ENCODE measurements at regions not wholly inside any gene's neighbourhood (a gene's known extent, or its start where the extent isn't known, plus 50 kb on each side); places are given as distances from the start of the nearest gene placed in this dataset.
"Not testable (repeated sequence)": the region's sequence is repeated elsewhere in the genome, so short reads cannot be mapped to it uniquely, and the experiment has no call there.

DNA sequence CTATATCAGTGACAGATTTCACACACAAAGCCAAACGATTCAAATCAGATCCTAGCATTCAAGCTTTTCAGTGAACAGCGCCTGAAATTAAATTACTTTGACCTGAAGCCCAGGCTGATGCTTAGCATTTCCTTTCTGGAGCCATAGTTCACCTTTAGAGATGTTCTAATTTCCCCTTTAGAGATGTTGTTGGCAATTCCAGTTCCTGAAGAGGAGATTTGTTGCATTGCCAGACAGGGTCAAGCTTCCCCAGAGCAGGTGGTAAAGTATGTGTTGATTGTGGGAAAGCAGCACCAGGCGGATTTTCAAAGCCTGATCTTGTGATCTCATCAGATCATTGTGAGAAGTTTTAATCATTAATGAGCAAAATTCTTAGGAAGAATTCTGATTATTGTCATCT lies 609.8 kb upstream of the KLF12 start:
- DNase-seq (ENCODE audit: extremely low spot score): no peak
- ChIA-PET POLR2A (no interaction called here), CTCF (no interaction called here)
- TF ChIP-seq, protein P1, sequence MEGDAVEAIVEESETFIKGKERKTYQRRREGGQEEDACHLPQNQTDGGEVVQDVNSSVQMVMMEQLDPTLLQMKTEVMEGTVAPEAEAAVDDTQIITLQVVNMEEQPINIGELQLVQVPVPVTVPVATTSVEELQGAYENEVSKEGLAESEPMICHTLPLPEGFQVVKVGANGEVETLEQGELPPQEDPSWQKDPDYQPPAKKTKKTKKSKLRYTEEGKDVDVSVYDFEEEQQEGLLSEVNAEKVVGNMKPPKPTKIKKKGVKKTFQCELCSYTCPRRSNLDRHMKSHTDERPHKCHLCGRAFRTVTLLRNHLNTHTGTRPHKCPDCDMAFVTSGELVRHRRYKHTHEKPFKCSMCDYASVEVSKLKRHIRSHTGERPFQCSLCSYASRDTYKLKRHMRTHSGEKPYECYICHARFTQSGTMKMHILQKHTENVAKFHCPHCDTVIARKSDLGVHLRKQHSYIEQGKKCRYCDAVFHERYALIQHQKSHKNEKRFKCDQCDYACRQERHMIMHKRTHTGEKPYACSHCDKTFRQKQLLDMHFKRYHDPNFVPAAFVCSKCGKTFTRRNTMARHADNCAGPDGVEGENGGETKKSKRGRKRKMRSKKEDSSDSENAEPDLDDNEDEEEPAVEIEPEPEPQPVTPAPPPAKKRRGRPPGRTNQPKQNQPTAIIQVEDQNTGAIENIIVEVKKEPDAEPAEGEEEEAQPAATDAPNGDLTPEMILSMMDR (IDR thresholded peaks at IDR 0.05; ENCODE audit: control extremely low read depth, extremely low read depth, low read depth, missing control alignments): no peak

DNA sequence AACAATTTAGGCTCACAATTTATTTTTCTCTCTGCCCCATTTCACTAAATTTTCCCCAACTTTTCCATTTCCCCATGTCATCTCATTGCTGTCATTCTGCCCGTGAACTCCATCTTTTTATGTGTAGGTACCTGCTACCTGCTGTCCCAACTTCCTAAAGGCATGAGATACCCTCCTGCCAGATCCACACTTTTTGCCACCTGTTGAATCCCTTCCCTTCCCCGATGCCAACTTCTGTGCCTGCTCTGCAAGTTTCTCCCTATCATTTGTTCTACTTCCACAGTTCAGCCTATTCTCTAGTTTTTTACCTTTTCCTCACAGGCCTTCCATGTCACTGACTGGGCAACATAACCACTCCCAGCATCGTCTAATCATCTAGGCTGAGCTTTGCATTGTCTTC lies 607.5 kb upstream of the KLF12 start:
- TF ChIP-seq, protein P1 (IDR thresholded peaks at IDR 0.05; ENCODE audit: control extremely low read depth, extremely low read depth, low read depth, missing control alignments): no peak
- ChIA-PET POLR2A (no interaction called here), CTCF (no interaction called here)
- DNase-seq (ENCODE audit: extremely low spot score): no peak

DNA sequence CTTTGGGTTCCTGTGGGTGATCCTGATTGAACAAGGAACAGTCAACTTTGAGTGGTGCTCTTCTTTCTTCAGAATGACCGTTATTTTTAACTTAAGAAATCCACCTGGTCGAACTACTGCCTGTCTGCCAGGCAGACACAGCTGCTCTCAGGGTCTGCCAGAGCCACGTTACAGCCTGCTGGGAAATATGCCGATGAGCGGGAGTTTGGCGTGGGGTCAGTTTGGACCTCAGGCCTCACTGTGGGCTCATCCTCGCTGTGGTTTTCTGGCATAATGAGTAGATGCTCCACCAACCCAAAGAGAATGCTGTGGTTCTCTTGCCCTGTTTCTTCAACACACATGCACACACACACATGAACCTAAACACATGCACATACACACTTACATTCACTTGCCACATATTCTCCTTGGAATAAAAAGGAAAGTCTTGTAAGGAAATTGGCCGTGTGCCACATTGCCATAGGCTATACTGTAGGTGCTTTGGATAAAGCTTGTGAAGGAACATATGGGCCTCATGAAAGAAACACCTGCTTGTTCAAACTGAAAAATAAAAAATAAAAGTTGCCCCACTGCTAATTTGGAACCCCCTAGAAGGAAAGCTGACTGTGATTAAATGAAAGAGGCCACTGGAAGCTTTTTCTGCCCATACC lies 598.7 kb upstream of the KLF12 start:
- ChIA-PET CTCF (interaction anchor here (2.1 kb wide), 1 partner anchor 14 kb away, joined by 6 read pairs; no protein-coding TSS in a partner anchor), POLR2A (no interaction called here)
- no peak for DNase-seq (ENCODE audit: extremely low spot score)
- TF ChIP-seq, protein P1 (IDR thresholded peaks at IDR 0.05; ENCODE audit: control extremely low read depth, extremely low read depth, low read depth, missing control alignments): no peak

DNA sequence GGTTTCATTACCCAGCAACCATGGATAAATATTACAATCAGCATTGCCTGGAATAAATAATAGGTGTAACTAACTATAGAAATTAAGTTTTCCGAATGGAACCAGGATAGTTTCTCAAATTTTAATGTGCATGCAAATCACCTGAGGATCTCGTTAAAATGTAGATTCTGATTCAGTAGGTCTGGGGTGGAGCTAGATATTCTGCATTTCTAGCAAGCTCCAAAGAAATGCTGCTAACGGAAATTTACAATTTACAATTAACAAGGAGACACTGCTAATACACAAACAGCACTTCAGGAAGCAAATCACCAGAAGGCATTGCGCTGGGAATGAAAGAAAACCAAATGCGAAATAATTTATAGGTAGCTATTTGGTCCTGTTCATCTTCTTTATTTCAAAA lies 597.5 kb upstream of the KLF12 start:
- ChIA-PET CTCF (interaction anchor here (2.1 kb wide), 1 partner anchor 13 kb away, joined by 6 read pairs; no protein-coding TSS in a partner anchor), POLR2A (no interaction called here)
- DNase-seq (ENCODE audit: extremely low spot score): no peak
- TF ChIP-seq, protein P1 (IDR thresholded peaks at IDR 0.05; ENCODE audit: control extremely low read depth, extremely low read depth, low read depth, missing control alignments): no peak

DNA sequence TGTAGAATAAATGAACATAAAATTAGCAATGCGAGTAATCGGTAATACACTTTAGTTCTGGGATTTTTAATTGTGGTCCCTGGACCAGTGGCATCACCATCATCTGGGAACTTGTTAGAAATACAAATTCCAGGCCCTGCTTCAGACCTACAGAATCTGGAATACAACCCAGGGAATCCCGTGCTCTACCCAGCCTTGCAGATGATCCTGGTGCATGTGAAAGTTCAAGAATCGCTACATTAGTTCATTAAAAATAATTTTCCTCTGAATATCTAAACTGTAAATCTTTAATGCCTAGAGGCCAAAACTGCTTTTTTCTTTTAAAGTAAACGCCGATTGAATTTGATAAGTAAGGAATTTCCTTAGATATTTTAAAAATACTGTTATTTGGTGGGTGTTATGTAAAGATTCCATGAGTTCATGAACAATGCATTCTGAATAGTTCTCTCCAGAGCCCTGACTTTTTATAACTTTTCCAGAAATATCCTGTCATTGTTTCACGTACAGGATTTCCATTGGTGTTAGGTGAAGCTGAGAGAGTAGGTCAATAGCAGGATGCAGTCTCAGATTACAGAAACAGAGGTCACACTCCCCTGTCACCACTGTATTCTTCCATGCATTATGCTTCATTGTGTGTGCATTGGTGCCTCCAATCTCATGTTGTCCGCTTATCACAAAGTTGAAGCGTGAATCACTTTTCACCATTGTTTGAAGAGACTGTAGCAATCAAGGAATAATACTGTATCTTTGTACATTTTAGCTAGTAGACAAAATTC lies 596.5 kb upstream of the KLF12 start:
- ChIA-PET CTCF (no interaction called here), POLR2A (no interaction called here)
- DNase-seq (ENCODE audit: extremely low spot score): no peak
- TF ChIP-seq, protein P1 (IDR thresholded peaks at IDR 0.05; ENCODE audit: control extremely low read depth, extremely low read depth, low read depth, missing control alignments): no peak

DNA sequence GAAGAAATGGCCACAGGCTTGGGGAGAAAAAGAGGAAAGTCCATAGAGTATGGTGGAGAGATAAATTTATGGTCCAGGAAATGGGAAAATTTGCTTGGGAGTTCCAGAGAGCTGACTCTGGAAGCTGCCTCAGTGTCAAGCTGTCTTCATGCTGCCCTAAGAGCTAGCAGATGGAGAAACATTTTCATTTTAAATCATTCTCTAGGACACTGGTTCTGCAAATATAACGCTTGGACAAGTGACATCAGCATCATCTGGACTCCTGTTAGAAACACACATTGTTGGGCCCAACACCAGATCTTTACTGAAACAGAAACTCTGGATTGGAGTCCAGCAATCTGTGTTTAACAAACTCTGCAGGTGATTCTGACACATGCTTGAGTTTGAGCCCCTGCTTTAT lies 592.0 kb upstream of the KLF12 start:
- DNase-seq (ENCODE audit: extremely low spot score): no peak
- POLR2A ChIA-PET: no interaction called here
- CTCF ChIA-PET: interaction anchor here (1.2 kb wide), 1 partner anchor 9 kb away, joined by 4 read pairs; no protein-coding TSS in a partner anchor
- TF ChIP-seq, protein P1 (IDR thresholded peaks at IDR 0.05; ENCODE audit: control extremely low read depth, extremely low read depth, low read depth, missing control alignments): no peak

DNA sequence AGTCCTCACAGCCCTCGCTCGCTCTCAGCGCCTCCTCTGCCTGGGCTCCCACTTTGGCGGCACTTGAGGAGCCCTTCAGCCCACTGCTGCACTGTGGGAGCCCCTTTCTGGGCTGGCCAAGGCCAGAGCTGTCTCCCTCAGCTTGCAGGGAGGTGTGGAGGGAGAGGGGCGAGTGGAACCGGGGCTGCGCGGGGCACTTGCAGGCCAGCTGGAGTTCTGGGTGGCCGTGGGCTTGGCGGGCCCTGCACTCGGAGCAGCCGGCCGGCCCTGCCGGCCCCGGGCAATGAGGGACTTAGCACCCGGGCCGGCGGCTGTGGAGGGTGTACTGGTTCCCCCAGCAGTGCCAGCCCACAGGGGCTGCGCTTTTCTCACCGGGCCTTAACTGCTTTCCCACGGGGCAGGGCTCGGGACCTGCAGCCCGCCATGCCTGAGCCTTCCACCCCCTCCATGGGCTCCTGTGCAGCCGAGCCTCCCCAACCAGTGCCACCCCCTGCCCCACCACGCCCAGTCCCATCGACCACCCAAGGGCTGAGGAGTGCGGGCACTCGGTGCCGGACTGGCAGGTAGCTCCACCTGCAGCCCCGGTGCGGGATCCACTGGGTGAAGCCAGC lies 584.1 kb upstream of the KLF12 start:
- POLR2A ChIA-PET; DNase-seq (ENCODE audit: extremely low spot score): not testable (repeated sequence)
- CTCF ChIA-PET: interaction anchor here (1.5 kb wide), 1 partner anchor 14 kb away, joined by 6 read pairs; no protein-coding TSS in a partner anchor

All from GM10248 (cell line).